Caco-2 (cell line): ENCODE measurements at regions not wholly inside any gene's neighbourhood (a gene's known extent, or its start where the extent isn't known, plus 50 kb on each side); places are given as distances from the start of the nearest gene placed in this dataset.

ENCODE experiments used
- BruUV-seq: library from RNA; stranded (reverse); fragments of 400-500 nt; replicated peaks from 2 replicates; lab custom pipeline; 2021; lab: Mats Ljungman, UMichigan
- CTCF ChIA-PET: fragments of 300-600 bp; sonication (Branson Sonifier 250); formaldehyde crosslinking; loops from one replicate; lab custom pipeline; 2022; ENCODE audit warnings: antibody characterized with exemption; lab: Charles Lee
- POLR2A ChIA-PET: fragments of 300-600 bp; sonication (Branson Sonifier 250); formaldehyde crosslinking; loops from one replicate; lab custom pipeline; 2022; ENCODE audit warnings: antibody characterized with exemption; lab: Charles Lee
- DNase-seq, 2 experiments: peaks; one replicate each; pipeline versions ENCODE4 v3.0.0 to v3.0.0-alpha.2; 2020 to 2022
- H3K27me3 ChIP-seq: replicated peaks from 2 replicates; pipeline ENCODE4 v1.6.0; 2011; ENCODE audit warnings: low read length; ENCODE audit not compliant: control insufficient read depth, insufficient read depth
- H3K36me3 ChIP-seq: 2 replicates; pipeline ENCODE4 v1.5.1; 2011; ENCODE audit warnings: low read length; ENCODE audit not compliant: control insufficient read depth, insufficient read depth
- H3K4me1 ChIP-seq: fragments of 250-450 bp; sonication (Bioruptor Pico); 2 replicates; pipeline ENCODE4 v1.5.1; 2020; ENCODE audit warnings: mild to moderate bottlenecking
- H3K4me3 ChIP-seq: 2 replicates; pipeline ENCODE4 v1.5.1; 2011; ENCODE audit warnings: low read depth, mild to moderate bottlenecking, control low read depth, low read length
- H3K9me3 ChIP-seq: fragments of 250-450 bp; sonication (Bioruptor Pico); 2 replicates; pipeline ENCODE4 v1.5.1; 2020; ENCODE audit warnings: mild to moderate bottlenecking, moderate library complexity
- H3K27ac Mint-ChIP-seq: one replicate; pipeline ENCODE4 v1.8.0; 2022; ENCODE audit warnings: mixed read lengths; ENCODE audit not compliant: unreplicated experiment
- H3K27me3 Mint-ChIP-seq: one replicate; pipeline ENCODE4 v1.8.0; 2022; ENCODE audit warnings: mixed read lengths; ENCODE audit not compliant: insufficient read depth, unreplicated experiment
- H3K36me3 Mint-ChIP-seq: one replicate; pipeline ENCODE4 v1.8.0; 2022; ENCODE audit warnings: mild to moderate bottlenecking, mixed read lengths; ENCODE audit not compliant: insufficient read depth, unreplicated experiment
- H3K4me1 Mint-ChIP-seq: one replicate; pipeline ENCODE4 v1.8.0; 2022; ENCODE audit warnings: low read depth, mixed read lengths; ENCODE audit not compliant: unreplicated experiment
- H3K4me3 Mint-ChIP-seq: one replicate; pipeline ENCODE4 v1.8.0; 2022; ENCODE audit warnings: mild to moderate bottlenecking, moderate library complexity, mixed read lengths; ENCODE audit not compliant: unreplicated experiment
- H3K9me3 Mint-ChIP-seq: one replicate; pipeline ENCODE4 v1.8.0; 2022; ENCODE audit warnings: mixed read lengths; ENCODE audit not compliant: unreplicated experiment
- CTCF ChIP-seq, 2 experiments: fragments of 200-600 bp in 1 of 2; IDR thresholded peaks; 1 replicate in 1 of 2; 2 replicates in 1 of 2; pipeline versions ENCODE4 v1.5.1 to v1.8.0; 2011 to 2022; ENCODE audit warnings: antibody characterized with exemption in 1 of 2, control low read depth in 1 of 2, inconsistent platforms in 1 of 2, low read depth in 1 of 2, low read length in 1 of 2, mild to moderate bottlenecking in 1 of 2, moderate library complexity in 1 of 2; ENCODE audit not compliant: insufficient read depth in 1 of 2, severe bottlenecking in 1 of 2, unreplicated experiment in 1 of 2
- intact Hi-C: fragments of 100-400 bp; cut with micrococcal nuclease; formaldehyde crosslinking; loops from one replicate; pipeline ENCODE4 v1.10.0; 2022; ENCODE audit not compliant: unreplicated experiment

GRCh38 chrX:10944136-10944885 is 166.8 kb upstream of the HCCS start:
- H3K4me3 Mint-ChIP-seq = no peak overlapping the region
- H3K9me3 Mint-ChIP-seq = no peaks in the 10 kb centered on the region
- Histone ChIP-seq H3K4me3 (no peak overlapping the region), H3K36me3 (no peaks in the 10 kb centered on the region), H3K9me3 (no peaks in the 10 kb centered on the region), H3K4me1 (peaks cover 10% of the 10 kb centered on the region), H3K27me3 (no peaks in the 10 kb centered on the region)
- ChIA-PET POLR2A (no interaction called here), CTCF (no interaction called here)
- H3K4me1 Mint-ChIP-seq = peaks cover 7% of the 10 kb centered on the region
- no peak for DNase-seq
- peaks cover 4% of the 10 kb centered on the region for H3K36me3 Mint-ChIP-seq
- no peak overlapping the region for H3K27ac Mint-ChIP-seq
- no peak for TF ChIP-seq CTCF (IDR thresholded peaks at IDR 0.05; ENCODE audit: insufficient read depth in 1 of 2, low read depth in 1 of 2, low read length in 1 of 2, severe bottlenecking in 1 of 2, unreplicated experiment in 1 of 2)
- no TSS peak for BruUV-seq
- intact Hi-C loops = no loop called here
- no peaks in the 10 kb centered on the region for H3K27me3 Mint-ChIP-seq

- Mint-ChIP-seq H3K4me1 (no peaks in the 10 kb centered on the region), H3K4me3 (no peak overlapping the region), H3K27ac (no peak overlapping the region), H3K27me3 (no peaks in the 10 kb centered on the region), H3K36me3 (peaks cover 9% of the 10 kb centered on the region), H3K9me3 (no peaks in the 10 kb centered on the region)
- intact Hi-C loops = no loop called here
- Histone ChIP-seq H3K27me3 (no peaks in the 10 kb centered on the region), H3K4me3 (no peak overlapping the region), H3K4me1 (no peaks in the 10 kb centered on the region), H3K9me3 (no peaks in the 10 kb centered on the region), H3K36me3 (no peaks in the 10 kb centered on the region)
- no TSS peak for BruUV-seq
- CTCF ChIA-PET = no interaction called here
- DNase-seq = no peak
- TF ChIP-seq CTCF (IDR thresholded peaks at IDR 0.05; ENCODE audit: insufficient read depth in 1 of 2, low read depth in 1 of 2, low read length in 1 of 2, severe bottlenecking in 1 of 2, unreplicated experiment in 1 of 2) = no peak
- POLR2A ChIA-PET = no interaction called here
Measured at GRCh38 chrX:10945498-10945897, 165.6 kb upstream of the HCCS start.

GRCh38 chrX:10949541-10949940 is 161.6 kb upstream of the HCCS start:
- no peak overlapping the region for H3K4me3 Mint-ChIP-seq
- H3K27ac Mint-ChIP-seq = no peak overlapping the region
- BruUV-seq = no TSS peak
- no peaks in the 10 kb centered on the region for H3K4me1 ChIP-seq
- no peak for TF ChIP-seq CTCF (IDR thresholded peaks at IDR 0.05; ENCODE audit: insufficient read depth in 1 of 2, low read depth in 1 of 2, low read length in 1 of 2, severe bottlenecking in 1 of 2, unreplicated experiment in 1 of 2)
- no peaks in the 10 kb centered on the region for H3K27me3 ChIP-seq
- no peak overlapping the region for H3K4me3 ChIP-seq
- H3K9me3 Mint-ChIP-seq = peaks cover 8% of the 10 kb centered on the region
- H3K27me3 Mint-ChIP-seq = no peaks in the 10 kb centered on the region
- intact Hi-C loops = no loop called here
- no peaks in the 10 kb centered on the region for H3K4me1 Mint-ChIP-seq
- H3K36me3 ChIP-seq = no peaks in the 10 kb centered on the region
- ChIA-PET CTCF (no interaction called here), POLR2A (no interaction called here)
- DNase-seq = no peak
- H3K9me3 ChIP-seq = no peaks in the 10 kb centered on the region
- H3K36me3 Mint-ChIP-seq = peaks cover 10% of the 10 kb centered on the region
